ENCODE measurements at regions not wholly inside any gene's neighbourhood (a gene's known extent, or its start where the extent isn't known, plus 50 kb on each side); places are given as distances from the start of the nearest gene placed in this dataset.

GRCh38 chr3:59407425-59407824 lies 357.6 kb upstream of the CFAP20DC start:
- H3K4me1 Mint-ChIP-seq (ENCODE audit: unreplicated experiment), result no peaks in the 10 kb centered on the region
- no peak for DNase-seq (ENCODE audit: extremely low spot score, unreplicated experiment)
- peaks cover 10% of the 10 kb centered on the region for H3K27me3 Mint-ChIP-seq (ENCODE audit: unreplicated experiment)
- H3K36me3 Mint-ChIP-seq (ENCODE audit: unreplicated experiment), result no peaks in the 10 kb centered on the region
- TF ChIP-seq, protein P1, sequence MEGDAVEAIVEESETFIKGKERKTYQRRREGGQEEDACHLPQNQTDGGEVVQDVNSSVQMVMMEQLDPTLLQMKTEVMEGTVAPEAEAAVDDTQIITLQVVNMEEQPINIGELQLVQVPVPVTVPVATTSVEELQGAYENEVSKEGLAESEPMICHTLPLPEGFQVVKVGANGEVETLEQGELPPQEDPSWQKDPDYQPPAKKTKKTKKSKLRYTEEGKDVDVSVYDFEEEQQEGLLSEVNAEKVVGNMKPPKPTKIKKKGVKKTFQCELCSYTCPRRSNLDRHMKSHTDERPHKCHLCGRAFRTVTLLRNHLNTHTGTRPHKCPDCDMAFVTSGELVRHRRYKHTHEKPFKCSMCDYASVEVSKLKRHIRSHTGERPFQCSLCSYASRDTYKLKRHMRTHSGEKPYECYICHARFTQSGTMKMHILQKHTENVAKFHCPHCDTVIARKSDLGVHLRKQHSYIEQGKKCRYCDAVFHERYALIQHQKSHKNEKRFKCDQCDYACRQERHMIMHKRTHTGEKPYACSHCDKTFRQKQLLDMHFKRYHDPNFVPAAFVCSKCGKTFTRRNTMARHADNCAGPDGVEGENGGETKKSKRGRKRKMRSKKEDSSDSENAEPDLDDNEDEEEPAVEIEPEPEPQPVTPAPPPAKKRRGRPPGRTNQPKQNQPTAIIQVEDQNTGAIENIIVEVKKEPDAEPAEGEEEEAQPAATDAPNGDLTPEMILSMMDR (IDR thresholded peaks at IDR 0.05), result no peak
- H3K9me3 Mint-ChIP-seq (ENCODE audit: unreplicated experiment), result no peaks in the 10 kb centered on the region
- H3K27ac Mint-ChIP-seq (ENCODE audit: unreplicated experiment), result no peak overlapping the region
- H3K4me3 Mint-ChIP-seq (ENCODE audit: unreplicated experiment), result no peak overlapping the region

DNA sequence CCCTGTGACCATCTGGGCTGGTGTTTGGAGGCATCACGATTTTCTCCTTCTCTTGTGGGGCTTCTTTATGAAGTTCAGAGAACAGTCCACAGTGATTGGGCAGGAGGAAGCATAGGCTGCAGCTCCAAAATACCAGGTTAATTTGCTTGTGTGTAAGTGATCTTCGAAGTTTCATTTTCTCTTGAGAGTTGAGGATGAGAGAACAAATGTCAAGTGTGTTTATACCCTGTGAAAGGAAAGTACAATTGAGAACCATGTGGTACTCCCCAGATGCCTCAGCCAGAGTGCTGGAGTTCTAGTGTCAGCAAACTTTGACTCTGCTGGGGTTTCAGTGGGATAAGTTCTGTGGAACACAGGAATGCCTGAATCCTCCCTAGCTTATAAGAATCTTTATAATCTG lies 357.1 kb upstream of the CFAP20DC start:
- TF ChIP-seq, protein P1 (IDR thresholded peaks at IDR 0.05), result no peak
- Mint-ChIP-seq H3K9me3 (ENCODE audit: unreplicated experiment) (no peaks in the 10 kb centered on the region), H3K4me1 (ENCODE audit: unreplicated experiment) (no peaks in the 10 kb centered on the region), H3K27ac (ENCODE audit: unreplicated experiment) (no peak overlapping the region), H3K36me3 (ENCODE audit: unreplicated experiment) (no peaks in the 10 kb centered on the region), H3K4me3 (ENCODE audit: unreplicated experiment) (no peak overlapping the region), H3K27me3 (ENCODE audit: unreplicated experiment) (peaks cover 15% of the 10 kb centered on the region)
- DNase-seq (ENCODE audit: extremely low spot score, unreplicated experiment), result no peak

GRCh38 chr3:59404851-59405250 lies 355.0 kb upstream of the CFAP20DC start:
- Mint-ChIP-seq H3K27ac (ENCODE audit: unreplicated experiment) (no peak overlapping the region), H3K36me3 (ENCODE audit: unreplicated experiment) (no peaks in the 10 kb centered on the region), H3K27me3 (ENCODE audit: unreplicated experiment) (peaks cover 15% of the 10 kb centered on the region), H3K4me3 (ENCODE audit: unreplicated experiment) (no peak overlapping the region), H3K9me3 (ENCODE audit: unreplicated experiment) (no peaks in the 10 kb centered on the region), H3K4me1 (ENCODE audit: unreplicated experiment) (no peaks in the 10 kb centered on the region)
- TF ChIP-seq, protein P1 (IDR thresholded peaks at IDR 0.05), result no peak
- no peak for DNase-seq (ENCODE audit: extremely low spot score, unreplicated experiment)

DNA sequence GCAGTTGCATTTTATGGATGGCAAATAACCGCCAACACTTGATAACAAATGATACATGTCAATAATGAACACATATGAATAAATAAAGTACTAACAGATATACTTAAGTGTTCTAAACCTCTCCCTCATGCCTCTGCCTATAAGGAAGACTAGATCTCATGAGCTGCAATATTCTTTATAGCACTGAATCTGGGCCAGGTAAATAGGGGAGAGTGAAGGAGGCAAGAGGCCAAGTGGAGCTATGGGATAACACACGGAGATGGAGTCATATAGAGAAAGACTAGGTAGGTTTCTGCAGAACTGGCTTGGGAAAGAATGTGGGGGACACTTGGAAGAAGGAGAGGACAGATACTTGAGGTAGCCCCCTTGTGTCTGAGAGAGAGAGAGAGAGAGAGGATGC lies 354.2 kb upstream of the CFAP20DC start:
- TF ChIP-seq, protein P1 (IDR thresholded peaks at IDR 0.05), result no peak
- no peaks in the 10 kb centered on the region for H3K4me1 Mint-ChIP-seq (ENCODE audit: unreplicated experiment)
- H3K36me3 Mint-ChIP-seq (ENCODE audit: unreplicated experiment), result no peaks in the 10 kb centered on the region
- no peak overlapping the region for H3K27ac Mint-ChIP-seq (ENCODE audit: unreplicated experiment)
- no peak for DNase-seq (ENCODE audit: extremely low spot score, unreplicated experiment)
- no peak overlapping the region for H3K4me3 Mint-ChIP-seq (ENCODE audit: unreplicated experiment)
- no peaks in the 10 kb centered on the region for H3K9me3 Mint-ChIP-seq (ENCODE audit: unreplicated experiment)
- peaks cover 15% of the 10 kb centered on the region for H3K27me3 Mint-ChIP-seq (ENCODE audit: unreplicated experiment)

DNA sequence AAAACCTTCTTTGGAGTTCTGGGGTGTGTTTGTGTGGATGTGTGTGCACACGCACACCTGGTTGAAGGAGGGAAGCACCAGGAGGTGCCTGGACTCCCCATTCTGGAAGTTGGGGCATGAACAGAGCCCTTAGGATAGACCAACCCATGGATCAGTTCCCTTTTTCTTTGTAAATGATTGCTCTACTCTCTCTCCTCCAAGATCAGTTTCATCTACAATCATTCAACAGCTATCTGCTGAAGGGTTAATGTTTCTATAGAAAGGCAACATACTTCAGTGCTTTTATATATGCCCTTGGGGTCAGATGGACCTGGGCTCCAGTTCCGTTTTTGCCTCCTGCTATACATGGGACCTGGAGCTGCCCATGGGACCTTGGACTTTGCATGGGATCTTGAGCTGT lies 352.1 kb upstream of the CFAP20DC start:
- Mint-ChIP-seq H3K4me1 (ENCODE audit: unreplicated experiment) (no peaks in the 10 kb centered on the region), H3K27ac (ENCODE audit: unreplicated experiment) (no peak overlapping the region), H3K36me3 (ENCODE audit: unreplicated experiment) (no peaks in the 10 kb centered on the region), H3K9me3 (ENCODE audit: unreplicated experiment) (no peaks in the 10 kb centered on the region), H3K4me3 (ENCODE audit: unreplicated experiment) (no peak overlapping the region), H3K27me3 (ENCODE audit: unreplicated experiment) (peaks cover 22% of the 10 kb centered on the region)
- TF ChIP-seq, protein P1 (IDR thresholded peaks at IDR 0.05), result no peak
- DNase-seq (ENCODE audit: extremely low spot score, unreplicated experiment), result no peak

Data from osteocyte (in vitro differentiated cells).